Colon (tissue), 2 donors: ENCODE measurements at regions not wholly inside any gene's neighbourhood (a gene's known extent, or its start where the extent isn't known, plus 50 kb on each side); places are given as distances from the start of the nearest gene placed in this dataset.
"Not testable (repeated sequence)": the region's sequence is repeated elsewhere in the genome, so short reads cannot be mapped to it uniquely, and the experiment has no call there.

Experiments
- FAIRE-seq: peaks from 2 replicates; lab custom pipeline; 2012; peaks lifted over from hg19 to GRCh38; lab: Jason Lieb, UNC
- donor health status: control.
- donor health status: control.

DNA sequence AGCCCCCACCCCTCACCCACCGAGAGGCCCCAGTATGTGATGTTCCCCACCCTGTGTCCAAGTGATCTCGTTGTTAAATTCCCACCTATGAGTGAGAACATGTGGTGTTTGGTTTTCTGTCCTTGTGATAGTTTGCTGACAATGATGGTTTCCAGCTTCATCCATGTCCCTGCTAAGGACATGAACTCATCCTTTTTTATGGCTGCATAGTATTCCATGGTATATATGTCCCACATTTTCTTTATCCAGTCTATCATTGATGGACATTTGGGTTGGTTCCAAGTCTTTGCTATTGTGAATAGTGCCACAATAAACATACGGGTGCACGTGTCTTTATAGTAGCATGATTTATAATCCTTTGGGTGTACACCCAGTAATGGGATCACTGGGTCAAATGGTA, 79.2 kb downstream of the PXDC1 start:
- not testable (repeated sequence) for FAIRE-seq

DNA sequence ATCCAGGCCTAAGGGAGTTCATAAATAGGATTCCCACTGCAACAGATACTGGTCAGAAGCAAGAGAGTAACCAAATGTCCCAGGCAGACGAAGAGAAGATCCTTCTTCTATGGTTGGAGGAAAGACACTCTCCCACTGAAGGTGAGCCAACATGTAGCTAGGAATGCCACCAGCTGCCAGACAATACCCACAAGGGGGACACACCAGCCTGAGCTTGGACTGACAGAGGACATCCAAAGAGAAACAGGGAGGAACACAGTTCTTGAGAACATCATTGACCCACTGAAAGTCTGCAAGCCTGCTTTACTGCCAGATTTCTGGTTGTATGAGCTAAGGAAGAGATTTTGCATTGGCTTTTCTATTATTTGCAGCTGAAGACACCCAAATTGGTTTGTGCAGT, 80.1 kb downstream of the PXDC1 start:
- no peak for FAIRE-seq

DNA sequence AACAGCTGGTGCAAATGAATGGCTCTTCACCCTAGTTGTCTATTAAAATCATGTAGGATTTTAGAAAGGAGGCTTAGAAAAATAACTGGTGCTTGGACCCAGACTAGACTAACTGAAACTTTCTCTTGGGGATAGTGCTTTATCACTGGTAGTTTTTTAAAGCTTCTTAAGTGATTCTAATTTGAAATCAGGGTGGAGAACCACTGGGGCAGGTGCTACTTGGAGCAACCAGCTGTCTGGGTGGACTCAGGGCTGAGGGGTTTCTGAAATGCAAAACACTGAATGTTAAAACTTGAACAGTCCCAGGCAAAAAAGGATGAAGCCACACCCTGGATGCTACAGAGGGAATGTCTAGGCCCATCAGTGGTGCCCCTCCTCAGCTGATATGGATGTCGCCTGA, 81.2 kb downstream of the PXDC1 start:
- no peak for FAIRE-seq

DNA sequence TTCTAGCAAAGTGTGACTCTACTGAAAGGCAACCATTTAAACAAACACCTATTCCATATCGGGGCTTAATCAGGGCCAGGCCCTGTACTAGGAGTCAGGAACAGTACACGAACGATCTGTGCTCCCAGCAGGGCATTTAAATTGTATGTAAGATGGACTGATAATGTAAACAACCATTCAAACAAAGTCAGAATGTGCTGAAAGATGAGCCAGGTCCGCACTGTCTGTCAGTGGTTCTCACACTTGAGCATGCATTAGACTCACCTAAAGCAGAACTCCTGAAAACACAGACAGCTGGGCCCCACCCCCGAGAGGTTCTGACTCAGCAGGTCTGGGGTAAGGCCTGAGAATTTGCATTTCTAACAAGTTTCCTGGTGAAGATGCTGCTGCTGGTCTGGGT, 81.6 kb downstream of the PXDC1 start:
- FAIRE-seq: no peak

DNA sequence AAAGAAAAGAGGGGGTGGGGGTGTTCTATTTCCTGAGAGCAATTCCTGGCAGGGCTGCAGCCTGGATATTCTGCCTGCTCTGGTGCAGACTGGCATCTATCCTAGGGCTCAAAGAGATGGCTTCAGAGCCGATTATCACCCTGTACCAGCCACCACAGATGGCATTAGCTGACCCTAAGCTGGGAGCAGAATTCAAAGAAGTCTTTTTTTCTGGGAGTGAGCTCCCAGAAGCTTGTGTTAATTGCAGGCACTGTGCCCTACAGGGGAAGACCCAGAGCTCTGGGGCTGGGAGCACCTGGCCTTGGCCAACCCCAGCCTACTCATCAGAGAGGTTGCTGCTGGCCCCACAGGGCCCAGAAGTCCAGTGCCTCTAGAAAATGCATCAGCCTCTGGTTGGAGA, 85.9 kb downstream of the PXDC1 start:
- no peak for FAIRE-seq

DNA sequence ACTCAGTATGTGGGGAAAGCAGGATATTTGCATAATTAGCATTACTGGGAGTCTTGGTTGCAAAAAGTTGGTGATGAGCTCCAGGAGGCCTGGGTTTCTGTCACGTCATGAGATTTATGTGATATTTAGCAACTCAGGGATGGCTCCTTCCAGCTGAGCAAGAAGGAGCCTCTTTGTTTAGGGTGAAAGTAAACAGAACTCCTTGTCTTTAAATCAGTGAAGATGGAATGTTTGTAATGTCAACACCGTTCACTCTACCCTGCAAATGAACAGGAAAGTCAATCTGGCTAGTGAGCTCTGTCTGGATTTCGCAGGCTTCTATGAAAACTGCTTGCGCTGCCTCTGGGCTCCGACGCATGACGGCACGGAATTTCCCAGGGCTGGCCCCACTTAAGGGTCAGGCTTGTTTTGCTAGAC, 86.9 kb downstream of the PXDC1 start:
- no peak for FAIRE-seq

DNA sequence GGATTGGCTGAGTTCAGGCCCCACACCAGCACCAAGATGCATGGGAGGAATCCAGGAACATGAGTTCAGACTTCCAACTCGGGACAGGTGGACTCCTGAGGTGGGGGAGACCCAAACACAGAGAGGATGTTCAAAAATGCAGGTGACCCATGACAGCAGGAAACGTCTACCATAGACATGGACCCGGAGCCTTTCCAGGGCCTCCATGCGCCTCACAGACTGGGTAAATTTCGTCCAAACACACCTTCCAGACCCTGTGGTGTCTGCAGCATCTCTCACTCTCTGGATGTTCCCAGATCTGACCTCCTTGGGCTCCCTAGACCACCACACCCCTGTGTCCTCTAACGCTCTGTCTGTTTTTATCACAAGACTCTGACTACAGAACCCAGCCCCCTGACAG, 87.7 kb downstream of the PXDC1 start:
- no peak for FAIRE-seq

DNA sequence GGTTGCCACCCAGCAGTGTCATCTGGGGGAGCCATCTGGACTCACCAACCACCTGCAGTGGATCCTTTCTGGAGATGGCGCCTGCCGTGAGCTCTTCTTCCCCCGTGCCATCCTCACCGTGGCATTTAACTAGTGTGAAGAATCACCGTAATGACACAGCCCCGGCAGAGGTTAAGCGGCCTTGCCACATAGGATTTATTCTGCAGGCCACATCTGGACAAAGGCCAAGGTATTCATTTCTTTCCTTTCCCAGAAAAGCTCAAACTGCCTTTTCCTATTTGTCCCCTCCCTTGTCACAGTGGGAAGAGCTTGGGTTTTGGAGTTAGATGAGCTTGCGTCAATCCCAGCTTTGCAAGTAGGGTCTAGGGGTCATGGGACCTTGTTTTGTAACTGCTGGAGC, 88.4 kb downstream of the PXDC1 start:
- no peak for FAIRE-seq

DNA sequence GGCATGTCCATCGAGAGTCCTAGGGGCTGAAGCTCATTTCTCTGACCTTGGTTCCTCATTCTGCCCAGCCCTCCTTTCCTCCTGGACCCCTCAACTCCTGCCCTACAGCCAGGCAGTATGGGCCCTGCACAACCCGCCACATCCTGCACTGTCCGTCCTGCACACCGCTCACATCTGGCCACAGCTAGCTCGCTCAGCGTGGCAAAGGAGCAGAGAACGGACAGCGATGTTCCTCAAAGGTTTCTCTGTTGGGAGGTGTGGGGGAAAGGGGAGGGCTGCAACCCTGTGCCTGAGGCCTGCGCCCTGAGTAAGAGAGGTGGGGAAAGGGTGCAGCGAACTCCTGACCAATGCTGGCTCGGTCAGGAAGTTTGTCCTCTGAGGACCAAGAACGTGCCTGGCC, 90.1 kb downstream of the PXDC1 start:
- no peak for FAIRE-seq

DNA sequence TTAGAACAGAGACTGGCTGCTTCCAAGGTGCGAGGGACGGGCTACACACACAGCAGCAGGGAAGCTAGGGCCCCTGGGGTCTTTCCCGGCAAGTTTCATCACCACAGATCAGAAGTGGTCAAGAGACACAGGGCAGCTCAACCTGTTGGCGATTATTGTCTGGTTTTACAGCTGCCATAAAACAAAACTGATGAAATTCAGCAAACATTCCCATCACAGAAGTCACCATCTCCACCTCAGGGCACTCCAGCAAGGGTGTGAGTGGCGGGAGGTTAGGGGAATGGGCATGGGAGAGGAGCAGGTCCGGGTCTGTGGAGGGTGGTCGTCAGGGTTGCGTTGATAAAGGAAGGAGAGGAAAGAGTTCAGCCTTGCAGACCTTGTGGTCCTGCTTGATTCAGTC, 91.0 kb downstream of the PXDC1 start:
- no peak for FAIRE-seq

DNA sequence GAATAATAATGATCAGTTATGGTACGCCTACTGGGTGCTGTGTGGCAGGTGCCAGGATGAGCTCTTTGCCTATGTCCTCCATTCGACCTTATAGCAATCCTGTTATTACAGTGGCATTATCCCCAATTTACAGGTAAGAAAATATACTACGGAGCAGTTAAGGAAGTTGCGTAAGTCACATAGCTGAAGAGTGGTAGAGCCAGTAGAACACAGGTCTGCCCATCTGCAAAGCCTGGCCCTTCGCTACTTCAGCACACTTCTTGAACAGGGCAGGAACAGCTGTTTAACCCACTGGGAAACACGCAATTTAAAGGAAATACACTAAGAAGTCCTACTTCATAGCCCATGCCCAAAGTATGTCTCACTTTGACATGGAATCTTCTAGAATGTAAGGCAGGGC, 91.8 kb downstream of the PXDC1 start:
- FAIRE-seq: no peak

DNA sequence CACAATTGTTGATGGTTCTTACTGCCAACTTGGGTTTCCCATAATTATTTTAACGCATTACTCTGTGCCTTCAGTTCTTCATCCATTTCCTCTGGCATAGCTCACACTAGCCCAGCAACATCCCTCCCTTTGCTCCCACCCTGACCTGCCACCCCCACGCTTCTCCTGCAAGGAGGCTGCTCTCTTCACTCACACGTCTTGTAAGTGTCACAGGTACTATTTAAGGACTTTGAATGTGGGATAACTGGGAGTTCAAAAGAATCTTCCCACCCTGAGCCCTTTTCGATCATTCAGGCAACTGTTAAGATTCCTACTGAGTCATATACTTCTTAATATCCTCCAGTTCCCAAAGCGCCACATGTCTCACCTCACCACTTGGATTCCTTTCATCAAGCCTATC, 95.4 kb downstream of the PXDC1 start:
- FAIRE-seq: no peak

DNA sequence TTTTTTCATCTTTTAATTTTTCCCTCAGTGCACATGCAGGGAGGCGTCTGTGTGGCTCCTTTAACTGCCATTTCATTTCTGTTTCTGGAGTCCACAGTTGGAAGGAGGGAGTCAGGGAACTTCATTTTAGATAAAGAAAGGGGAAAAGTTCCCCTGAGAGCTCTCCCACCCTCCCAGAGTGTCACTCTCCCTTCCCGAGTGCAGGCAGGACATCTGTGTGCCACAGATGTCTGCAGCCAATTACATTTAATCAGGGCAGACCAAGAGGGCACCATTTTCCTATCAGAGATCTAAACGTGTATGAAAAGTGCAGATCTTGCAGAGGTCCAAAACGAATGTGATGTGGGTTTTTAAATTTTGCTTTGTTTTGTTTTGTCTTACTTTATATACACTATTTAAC, 96.6 kb downstream of the PXDC1 start:
- FAIRE-seq: no peak

DNA sequence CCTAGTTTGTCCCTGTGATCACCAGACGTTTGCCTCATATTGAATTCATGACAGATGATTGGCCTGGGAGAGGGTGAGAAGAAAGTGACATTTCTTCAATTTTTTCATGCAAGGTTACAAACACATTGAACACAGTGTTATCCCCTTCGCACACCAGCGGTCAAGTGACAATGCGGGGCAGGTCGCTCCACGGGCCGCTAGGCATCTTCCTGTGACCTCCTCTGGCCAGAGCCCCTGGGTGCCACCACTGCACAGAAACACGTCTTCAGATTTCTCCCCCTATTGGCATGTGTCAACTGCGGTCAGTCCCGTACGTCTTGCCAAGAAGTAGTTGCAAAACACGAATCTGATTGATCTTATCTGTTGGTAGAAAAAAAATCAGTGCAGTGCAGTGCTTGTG, 97.1 kb downstream of the PXDC1 start:
- FAIRE-seq: no peak

DNA sequence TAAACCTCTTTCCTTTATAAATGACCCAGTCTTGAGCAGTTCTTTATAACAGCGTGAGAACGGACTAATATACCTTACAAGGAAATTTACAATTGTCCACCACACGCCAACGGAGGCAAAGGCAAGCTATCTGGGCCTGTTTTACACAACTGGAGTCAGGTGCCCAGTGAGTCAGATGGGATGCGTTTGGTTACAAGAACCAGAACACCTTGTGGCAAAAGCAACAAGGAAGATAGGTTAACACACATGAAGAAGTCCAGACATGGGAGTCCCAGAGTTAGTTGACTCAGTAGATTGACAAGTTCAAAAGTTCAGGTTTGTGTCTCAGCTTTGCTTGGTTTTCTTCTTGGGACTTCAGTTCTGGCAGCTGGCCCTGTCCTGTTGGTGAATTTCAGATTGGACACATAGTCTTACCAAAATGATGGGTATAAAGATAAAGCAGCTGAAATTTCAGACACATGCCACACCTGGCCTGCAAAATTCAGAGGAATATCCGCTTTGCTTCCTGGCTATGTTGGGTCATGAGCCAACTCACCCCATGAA, 97.9 kb downstream of the PXDC1 start:
- FAIRE-seq: no peak

DNA sequence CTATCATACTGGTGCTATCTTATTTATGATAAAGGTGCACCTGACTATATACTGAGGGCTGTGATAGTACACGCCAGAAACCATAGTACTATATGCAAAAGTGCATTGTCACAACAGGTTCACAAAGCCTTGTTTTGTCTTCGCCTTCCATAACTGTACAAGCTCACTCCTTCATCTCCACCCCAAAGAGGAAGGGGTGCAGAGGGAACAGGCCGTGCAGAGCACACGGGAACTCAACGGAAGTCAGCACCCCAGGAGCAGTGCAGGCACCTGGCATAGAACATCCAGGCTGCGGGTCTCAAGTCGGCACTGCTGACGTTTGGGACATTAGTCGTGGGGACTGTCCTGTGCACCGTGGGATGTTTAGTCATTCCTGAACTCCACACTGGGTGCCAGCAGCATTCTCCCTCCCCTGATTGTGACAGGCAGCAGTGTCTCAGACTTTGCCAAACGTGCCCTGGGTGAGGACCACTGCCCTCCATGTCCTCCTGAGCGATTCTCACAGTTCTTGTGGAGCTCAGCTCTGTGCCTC, 99.7 kb downstream of the PXDC1 start:
- FAIRE-seq: no peak

DNA sequence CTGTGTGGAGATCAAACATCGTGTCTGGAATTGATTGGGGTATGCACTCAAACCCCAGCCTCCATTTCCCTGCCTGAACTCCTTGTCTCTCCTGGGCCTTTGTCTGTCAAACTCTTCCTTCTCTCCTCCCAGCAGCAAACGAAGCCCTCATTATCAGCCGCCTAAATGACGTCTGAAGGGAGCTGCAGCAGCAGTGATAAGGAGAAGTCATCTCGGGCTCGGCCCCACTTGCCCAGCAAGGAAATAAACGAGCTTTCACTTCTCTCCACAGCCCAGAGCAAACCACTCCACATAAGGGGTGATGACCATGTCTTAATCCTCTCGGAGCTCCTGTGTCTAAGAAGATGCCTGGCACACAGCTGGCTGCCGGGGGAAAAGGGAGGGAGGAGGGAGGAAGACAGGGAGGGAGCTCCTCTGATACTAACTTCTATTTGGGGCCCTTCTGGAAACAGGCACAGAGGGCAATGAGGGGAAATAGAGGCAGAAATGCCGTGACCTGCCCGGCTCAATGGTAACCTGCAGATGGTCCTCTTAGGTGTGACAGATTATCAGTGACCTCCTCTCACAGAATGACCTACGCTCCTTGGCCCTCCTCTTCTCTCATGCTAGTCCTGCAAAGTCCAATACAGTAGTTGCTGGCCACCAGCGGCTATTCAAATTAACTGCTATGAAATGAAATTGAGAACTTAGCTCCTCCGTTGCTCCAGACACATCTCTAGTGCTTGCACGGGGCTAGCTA, 100.4 kb downstream of the PXDC1 start:
- FAIRE-seq: no peak

DNA sequence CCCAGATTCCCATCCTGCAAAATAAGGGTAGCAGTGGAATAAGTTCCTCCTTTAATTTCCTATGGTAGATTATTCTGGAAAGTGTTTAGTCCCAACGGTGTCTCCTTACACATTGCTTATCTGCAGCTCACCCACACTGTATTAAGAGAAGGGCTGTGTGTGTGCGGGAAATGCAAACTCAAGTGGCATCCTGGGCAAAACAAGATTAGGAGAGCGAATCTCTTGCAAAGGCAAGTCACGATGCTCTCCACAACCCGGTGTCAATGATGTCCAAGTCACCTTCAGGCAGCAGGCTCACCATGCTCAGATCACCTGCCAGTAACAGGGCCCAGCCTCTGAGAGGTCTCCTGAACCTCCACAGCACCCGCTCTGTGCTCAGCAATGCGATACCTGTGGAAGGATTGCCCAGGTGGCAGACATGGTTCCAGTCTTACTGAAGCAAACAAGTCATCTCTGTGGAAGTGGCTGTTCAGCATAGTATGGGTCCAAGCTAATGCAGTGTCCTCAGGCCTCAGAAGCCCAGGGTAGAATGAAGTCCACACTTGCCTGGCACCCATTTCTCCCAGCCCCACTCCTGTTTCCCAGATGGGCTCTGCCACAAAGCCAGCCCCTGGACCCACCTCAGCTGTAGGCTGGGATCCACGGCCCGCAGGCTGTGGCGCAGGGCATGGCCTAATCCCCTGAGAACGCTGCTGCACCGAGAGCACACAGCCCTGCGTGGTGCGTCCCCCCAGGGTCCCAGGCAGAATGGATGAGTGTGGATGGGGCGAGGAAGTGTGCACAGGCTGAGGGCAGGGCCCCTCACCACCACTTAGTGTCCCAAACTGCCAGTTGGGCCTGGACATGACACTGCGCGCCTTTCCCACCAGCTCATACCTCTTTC, 101.2 kb downstream of the PXDC1 start:
- FAIRE-seq: no peak

DNA sequence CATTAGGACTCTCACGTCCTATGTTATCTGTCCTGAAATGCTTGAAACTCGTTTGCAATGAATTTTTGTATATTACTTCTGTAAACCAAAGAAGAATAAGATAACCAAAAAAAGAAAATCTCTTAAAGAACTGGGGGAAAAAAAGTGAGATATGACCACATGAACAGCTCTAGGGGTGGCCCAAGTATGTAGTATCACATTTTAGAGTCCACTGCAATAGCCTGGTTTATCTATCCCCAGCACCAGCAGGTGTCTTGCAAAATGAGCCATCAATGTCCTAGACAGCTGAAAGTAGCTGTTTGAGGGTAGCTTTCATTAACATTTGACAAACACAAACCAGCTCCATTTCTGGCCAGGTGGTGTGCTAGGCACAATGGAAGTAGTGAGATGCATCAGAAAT, 102.8 kb downstream of the PXDC1 start:
- no peak for FAIRE-seq

DNA sequence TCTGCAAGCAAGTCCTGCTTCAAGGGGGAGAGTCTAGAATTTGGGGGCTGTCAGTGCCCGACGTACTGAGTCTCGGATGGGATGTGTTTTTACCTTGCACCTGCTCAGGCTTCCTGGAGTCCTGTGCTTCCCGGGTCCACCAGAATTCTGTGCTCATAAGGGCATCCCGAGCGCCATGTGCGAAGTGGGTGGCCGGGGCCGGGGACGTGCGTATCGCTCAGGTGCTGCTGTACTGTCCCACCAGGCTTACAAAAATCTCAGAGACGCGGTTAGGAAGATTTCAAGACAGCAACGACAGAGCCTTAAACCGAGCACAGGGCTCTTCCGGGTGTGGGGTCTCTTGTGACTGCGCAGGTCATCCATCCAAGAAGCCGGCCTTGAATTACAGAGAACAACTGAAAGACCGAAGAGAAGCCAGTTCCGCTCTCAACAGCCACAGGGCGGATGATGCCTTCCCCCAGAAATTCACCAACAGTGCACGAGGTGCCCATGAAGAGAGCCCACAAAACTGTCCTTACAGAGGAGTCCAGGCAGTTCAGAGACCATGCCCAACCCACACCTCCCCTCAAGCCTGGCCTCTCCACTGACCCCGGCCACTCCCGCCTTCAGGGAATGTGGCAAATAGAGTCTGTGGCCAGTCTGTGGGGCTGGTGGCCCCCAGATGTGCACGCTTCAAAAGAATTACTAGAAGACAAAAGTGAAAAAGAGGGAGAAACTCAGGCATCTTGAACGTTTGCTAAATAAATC, 104.7 kb downstream of the PXDC1 start:
- FAIRE-seq: no peak

DNA sequence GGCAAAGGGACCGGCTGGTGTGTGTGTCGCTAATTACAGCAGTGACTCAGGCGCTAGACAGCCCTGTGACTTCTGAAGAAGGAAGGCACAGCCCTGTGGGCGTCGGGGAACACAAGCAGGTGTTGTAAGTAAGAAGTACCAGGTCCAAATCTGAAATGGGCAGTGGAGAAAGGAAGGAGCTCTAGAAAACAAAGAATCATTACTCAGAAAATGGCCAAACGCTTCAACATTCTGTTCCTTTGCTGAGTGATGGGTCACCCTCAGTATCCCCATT, 106.8 kb downstream of the PXDC1 start:
- no peak for FAIRE-seq

DNA sequence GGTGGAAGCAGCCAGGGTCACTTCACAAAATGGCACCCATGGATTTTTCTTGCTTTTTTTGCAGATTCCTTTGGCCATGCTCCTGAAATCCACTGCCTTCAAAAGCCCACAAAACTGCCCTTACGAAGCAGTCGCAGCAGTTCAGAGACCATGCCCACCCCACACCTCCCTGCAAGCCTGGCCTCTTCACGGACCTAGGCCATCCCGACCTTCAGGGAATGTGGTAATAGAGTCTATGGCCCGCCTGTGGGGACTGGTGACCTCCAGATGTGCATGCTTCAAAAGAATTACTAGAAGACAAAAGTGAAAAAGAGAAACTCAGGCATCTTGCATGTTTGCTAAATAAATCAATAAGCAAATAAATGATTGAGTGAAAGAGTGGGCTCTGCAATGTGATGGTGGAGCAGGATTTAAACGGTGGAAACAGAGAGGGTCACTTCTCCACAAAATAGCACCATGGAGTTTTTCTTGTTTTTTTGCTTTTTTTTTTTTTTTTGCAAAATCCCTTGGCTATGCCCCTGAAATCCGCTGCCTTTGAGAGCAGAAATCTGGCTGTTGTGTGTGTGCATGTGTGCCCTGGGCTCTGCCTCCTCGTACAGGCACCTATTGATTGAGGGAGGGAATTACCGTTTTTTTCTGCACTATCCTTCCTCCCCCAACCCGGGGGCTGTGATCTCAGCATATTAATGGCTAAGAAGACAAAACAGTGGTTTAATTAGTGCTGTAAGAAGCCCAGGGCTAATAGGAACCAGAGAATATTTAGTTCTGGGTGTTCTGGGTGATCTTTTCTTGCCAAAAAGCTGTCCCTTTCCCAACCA, 107.4 kb downstream of the PXDC1 start:
- no peak for FAIRE-seq
